ENCODE measurements at regions not wholly inside any gene's neighbourhood (a gene's known extent, or its start where the extent isn't known, plus 50 kb on each side); places are given as distances from the start of the nearest gene placed in this dataset.

DNA sequence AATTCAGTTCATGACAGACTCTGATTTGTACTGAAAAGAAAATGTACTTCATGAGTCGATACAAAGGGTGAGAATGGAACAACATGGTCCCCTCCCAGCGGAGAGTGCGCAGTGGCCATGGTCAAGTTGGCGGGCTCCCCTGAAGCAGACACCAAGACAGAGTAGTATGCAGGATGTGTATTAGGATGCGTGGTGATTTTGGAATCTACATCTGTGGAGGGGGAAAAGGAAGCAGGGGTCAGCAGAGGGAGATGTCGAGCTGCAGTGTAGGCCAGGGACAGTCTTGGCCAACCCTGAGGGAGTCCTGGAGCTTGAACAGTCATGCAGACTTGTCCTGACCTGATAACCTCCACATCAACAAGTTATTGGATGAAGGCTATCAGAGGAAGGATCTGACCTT is 481.0 kb downstream of the OMA1 start:
- TF ChIP-seq, protein P1, sequence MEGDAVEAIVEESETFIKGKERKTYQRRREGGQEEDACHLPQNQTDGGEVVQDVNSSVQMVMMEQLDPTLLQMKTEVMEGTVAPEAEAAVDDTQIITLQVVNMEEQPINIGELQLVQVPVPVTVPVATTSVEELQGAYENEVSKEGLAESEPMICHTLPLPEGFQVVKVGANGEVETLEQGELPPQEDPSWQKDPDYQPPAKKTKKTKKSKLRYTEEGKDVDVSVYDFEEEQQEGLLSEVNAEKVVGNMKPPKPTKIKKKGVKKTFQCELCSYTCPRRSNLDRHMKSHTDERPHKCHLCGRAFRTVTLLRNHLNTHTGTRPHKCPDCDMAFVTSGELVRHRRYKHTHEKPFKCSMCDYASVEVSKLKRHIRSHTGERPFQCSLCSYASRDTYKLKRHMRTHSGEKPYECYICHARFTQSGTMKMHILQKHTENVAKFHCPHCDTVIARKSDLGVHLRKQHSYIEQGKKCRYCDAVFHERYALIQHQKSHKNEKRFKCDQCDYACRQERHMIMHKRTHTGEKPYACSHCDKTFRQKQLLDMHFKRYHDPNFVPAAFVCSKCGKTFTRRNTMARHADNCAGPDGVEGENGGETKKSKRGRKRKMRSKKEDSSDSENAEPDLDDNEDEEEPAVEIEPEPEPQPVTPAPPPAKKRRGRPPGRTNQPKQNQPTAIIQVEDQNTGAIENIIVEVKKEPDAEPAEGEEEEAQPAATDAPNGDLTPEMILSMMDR (IDR thresholded peaks at IDR 0.05): no peak
- no peak for TF ChIP-seq POLR2A (IDR thresholded peaks at IDR 0.05)

Measured in Peyer's patch (tissue), 4 donors.